CD4-positive, alpha-beta T cell treated with Interleukin-4 for 1 hour (primary cell): ENCODE measurements at regions not wholly inside any gene's neighbourhood (a gene's known extent, or its start where the extent isn't known, plus 50 kb on each side); places are given as distances from the start of the nearest gene placed in this dataset.

Experiments used
- DNase-seq, 2 donors: peaks; one replicate each; pipeline ENCODE4 v3.0.0-alpha.2; 2020 to 2022

DNA sequence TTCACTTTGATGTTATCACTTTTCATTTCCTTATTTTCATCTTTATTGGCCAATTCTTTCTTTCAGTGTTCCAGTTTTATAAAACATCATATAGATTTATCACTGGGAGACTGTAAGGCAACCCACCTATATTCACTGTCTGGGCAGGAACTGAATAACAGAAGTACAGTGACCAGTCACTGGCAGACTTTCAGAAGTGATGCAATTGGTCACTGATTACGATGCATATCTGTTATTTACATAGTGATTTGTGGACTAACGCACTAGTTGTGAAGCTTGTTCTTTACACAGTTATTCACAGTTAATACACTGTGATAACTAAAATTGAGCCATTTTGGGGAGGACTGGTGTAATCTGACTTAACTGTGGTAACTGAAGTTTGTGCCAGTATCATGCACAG lies 190.2 kb upstream of the DPH6 start:
- no peak for DNase-seq

DNA sequence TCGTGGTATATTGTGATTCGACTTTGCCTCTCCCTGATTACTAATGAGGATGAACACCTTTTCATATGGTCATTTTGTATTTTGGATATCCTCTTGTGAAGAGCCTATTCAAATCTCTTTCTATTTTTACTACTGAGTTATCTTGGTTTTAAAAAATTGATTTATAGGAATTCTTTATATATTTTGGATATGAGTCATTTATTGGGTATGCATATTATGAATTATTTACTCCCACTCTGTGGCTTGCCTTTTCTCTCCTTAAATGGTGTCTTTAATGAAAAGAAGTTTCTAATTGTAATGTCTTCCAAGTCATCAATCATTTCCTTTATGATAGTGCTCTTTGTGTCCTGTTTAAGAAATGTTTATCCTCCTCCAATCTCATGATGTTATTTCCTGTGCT lies 191.5 kb upstream of the DPH6 start:
- DNase-seq, result no peak

DNA sequence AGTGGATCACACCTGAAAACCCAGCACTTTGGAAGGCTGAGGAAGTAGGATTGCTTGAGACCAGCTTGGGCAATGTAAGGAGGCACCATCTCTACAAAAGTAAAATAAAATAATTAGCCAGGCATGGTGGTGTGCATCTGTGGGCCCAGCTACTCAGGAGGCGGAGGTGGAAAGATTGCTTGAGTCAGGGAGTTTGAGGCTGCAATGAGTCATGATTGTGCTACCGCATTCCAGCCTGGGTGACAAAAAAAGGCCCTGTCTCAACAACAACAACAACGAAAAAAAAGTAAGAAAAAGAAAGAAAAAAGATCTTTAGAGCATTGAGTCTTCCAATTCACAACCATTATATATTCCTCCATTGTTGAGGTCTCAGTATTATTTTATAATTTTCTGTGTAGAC lies 192.4 kb upstream of the DPH6 start:
- no peak for DNase-seq

DNA sequence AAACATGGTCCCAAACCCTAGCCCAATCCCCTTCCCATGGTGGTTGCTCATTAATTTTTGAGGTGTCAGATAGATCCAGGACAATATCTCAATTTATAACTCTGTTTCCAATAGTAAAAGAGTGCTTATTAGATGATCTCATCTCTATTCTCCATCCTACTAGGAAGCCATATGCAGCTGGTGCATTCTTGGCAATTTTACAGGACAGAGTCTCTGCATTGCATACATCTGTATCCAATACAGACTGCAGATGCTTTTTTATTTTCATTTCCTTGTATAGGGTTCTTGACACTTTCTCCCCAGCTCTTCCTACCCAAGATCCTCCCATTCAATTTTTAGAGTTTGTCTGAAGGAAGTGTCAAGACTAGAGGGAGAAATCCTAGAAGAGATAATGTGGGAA lies 194.8 kb upstream of the DPH6 start:
- DNase-seq, result no peak

DNA sequence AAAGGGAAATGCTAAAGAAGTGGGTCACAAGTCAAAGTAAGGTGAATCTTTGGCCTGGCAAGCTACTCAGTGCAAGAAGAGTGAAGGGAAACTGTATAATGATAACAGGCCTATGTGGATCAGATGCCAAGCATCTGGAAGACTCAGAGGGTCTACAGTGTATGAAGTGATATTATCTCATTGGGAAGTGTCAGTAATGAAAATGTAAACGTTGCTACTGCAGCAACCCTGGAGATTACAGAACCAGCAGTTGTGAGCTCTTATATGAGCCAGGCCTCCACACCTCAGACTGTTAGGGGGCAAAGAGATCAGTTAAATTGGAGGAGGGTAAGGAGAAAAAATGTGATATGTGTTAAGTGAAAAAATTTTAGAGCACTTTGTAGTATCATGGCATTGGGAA lies 195.4 kb upstream of the DPH6 start:
- DNase-seq, result no peak

DNA sequence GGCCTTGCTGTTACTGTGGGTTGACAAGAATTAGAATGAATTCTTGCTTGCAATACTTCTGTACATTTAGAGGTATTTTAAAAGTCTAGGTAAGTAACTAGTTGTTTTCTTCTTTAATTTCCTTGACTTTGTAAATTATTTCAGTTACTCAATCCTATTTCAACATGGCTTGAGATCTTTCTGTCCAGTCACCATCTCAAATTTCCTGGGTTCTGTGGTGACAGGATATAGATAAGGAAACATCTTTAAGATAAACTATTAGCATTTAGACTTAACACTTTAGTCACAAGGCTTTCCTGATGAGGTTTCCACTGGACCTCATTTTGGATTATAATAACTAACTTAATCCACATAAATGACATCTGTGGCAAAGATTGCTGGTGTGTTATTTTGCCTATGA lies 195.9 kb upstream of the DPH6 start:
- no peak for DNase-seq

DNA sequence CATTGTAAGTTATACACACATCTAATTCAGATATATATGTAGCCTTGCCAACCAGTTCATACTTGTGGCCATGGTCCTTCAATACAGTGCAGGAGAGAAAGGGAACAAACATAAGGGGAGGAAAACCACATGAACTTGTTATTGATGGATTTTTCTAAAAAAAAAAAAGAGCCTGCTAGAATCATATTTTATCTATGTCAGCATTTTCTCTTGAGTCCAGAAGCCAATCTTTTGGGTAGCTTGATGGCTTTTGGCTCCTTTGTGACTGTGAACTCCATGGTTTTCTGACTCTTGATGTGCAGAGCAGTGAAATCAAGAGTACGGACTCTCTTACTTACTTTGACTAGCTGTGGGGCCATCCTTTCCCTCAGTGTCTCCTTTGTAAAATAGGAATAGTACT lies 197.4 kb upstream of the DPH6 start:
- no peak for DNase-seq

DNA sequence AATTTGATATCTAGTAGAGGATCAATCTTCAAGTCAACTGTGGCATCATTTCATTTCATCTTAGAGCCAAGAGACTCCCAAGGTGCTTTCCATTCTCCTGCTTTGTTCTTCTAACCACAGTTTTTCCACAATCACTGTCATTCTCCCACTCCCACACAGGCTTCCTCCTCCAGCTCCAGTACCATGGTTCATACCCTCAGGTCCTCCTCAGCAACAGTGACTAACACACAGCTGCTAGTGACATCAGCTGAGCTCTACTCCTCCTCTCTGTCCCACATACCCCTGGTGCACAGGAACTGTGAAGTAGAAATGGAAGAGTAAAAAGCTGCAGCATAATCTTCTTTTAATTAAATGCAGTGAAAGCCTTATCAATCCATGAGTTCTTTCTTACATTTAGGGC lies 200.2 kb upstream of the DPH6 start:
- no peak for DNase-seq

DNA sequence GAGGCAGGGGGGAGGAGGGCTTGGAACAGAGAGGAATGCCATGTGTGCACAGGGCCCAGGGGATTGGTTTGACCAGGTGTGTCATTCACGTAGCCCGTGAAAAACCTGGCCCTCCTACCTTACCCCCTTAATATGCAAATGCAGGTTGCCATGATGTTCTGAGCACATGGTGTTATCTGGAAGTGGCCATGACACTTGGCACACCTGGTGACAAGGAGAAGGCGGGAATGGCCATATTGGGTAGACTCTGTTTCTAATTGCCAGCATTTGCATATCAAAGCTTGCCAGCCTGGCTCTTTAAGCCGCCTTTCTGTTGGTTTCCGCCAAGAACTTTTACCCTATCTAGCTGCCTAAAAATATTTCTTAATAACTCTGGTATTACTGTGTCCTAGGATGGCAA lies 202.1 kb upstream of the DPH6 start:
- DNase-seq, result no peak

DNA sequence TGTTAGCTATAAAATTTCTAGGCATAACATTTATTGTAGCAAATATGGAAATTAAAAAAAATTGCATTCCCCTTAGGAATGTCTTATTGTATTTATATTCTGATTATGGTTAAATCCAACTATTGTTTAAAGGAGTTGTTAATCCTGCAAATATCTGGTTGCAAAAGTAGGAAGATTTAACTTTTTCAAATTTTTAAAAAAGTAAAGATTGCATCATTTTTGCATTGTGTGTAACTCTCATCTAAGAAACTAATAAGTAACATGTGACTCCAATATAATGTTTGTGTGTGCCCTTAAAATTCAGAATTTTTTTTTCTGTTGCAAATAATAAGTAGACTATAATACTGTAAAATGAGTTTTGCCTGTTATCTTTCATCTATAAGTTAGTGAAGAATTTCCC lies 204.1 kb upstream of the DPH6 start:
- DNase-seq, result no peak

DNA sequence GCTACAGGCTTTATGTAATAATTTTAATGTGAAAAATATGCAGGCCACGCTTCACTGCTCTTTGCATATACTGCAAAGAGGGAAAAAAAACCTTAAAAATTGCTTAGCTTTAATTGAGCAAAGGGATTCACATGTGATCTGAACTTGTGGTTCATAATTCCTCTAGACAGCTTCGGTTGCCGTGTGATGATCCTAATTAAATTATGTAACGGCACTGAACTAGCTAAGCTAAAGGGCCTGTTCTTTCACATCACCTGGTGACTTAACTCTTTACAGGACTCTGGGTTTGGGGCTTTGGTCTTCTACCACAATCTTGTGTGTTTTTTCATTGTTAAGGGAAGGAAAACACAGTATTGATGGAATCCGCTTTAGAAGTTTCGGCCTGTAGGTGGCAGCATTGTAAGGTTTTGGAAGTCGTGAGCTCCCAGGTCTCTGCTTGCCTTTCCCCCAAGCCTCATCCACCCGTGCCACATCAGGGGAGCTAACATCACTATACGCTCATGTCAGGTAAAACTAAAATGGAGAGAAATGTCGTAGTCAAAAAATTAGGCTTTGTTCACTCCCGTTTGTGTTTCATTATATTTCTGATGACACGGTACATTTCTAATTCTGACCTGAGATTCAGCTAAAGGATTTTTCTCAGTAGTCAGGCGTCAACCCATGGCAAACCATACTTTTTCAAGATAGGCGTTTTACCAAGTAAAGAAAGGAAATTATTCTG lies 205.6 kb upstream of the DPH6 start:
- peak in 1 of 2 donors; percentile 27 for DNase-seq

DNA sequence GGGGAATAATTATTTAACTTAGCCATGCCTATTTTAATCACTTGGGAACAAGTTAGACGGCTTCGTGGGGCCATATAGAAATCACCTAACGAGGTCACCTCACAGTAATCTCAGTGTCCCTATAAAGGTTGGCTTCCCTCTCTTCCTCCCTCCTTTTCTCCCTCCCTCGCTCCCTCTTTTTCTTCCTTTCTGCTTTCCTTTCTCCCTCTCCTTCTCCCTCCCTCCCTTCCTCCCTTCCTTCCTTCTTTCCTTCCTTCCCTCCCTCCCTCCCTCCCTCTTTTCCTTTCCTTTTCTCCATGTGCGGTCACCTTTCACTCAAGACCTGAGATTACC lies 206.1 kb upstream of the DPH6 start:
- DNase-seq, result no peak

DNA sequence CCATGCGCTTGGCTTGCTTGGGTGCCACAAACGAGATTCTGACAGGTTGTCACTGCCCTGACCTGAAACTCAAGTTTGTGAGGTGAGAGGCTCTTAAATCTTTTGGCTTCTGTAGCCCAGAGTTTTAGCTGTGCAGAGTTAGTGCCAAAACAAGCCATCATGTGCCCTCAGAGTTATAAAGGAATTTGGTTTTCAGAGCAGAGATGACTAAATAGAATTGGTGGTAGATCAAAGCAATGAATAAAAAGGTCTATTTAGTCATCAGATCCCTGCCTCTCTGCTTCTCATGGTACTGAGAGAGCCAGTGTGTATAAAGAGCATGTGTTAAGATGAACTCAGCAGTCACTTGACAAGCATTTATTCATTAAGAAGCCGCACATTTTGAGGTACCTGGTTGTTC lies 207.5 kb upstream of the DPH6 start:
- no peak for DNase-seq

DNA sequence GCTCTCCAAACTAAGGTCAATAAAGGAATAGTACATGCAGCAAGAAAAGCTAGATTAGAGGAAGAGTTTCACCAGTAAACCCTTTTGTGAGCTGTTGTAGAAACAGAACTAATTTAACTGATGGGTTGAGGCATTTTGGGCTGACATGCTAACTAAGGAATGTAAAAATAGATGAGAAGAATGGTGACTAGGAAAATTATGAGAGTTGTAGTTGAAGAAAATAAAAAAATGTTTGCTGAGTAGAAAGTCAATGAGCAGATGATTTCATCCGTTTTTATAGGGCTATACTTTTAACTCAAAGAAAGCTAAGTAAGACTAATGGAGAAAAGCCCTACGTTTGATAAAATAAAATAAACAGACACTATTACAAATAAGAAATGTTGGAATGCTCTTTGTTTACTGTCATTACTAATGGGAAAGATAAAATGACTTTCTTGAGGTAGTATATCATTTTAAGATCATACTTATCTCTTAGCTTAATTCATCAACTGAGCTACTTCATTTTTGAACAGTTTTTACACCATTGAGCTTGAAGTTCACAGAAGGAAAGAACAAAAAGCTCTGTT lies 209.4 kb upstream of the DPH6 start:
- no peak for DNase-seq

DNA sequence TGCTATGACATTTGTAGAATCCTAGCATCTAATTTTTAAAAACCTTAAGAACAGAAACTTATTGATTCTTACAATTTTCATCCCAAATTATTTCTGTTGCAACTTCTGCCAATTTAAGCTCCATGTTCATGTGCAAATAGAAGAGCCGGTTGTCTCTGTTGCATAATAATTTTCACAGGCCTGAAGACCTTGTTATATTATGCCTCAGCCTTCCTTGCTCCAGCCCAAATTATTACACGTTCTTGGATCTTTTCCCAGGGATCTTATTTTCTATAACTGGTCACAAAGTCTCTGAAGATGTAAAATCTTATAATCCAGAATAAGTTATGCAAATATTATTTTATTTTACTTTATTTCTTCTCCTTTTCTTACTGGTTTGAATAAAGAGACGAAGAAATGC lies 210.7 kb upstream of the DPH6 start:
- DNase-seq, result no peak

DNA sequence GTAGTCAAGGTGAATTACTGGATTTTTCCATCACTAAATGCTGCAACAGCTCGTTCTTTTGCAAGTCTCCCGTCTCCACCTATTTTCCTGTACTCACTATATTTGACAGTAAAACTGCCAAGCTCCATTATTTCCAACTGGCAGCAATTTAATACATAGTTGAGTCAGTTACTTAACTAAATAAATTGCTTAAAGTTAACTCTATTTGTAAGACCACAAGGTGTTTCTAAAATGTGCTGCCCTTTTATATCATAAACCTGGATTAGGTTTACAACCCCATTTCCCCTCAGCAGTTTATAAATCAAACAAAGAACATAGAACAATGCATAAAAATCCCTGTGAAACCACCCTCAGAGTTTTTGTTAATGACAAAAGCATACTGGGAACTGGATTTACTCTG lies 211.4 kb upstream of the DPH6 start:
- no peak for DNase-seq

DNA sequence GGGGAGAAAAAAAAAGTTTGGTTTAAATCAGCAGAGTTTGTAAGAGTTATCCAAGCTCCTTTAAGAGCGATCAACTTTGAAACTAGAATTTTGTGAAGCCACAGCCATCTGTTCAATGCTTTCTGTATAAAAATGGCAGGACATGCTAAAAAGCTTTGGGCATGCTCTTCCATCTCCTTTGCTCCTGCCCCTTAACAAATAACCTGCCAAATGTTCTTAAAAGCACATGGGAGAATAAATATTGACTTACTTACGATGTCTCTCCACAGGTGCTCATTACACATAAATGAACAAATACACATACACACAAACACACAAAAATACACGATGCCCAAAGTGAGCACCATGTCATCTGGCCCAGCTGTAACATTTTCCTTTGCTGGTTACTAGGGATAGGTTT lies 211.8 kb upstream of the DPH6 start:
- DNase-seq, result no peak

DNA sequence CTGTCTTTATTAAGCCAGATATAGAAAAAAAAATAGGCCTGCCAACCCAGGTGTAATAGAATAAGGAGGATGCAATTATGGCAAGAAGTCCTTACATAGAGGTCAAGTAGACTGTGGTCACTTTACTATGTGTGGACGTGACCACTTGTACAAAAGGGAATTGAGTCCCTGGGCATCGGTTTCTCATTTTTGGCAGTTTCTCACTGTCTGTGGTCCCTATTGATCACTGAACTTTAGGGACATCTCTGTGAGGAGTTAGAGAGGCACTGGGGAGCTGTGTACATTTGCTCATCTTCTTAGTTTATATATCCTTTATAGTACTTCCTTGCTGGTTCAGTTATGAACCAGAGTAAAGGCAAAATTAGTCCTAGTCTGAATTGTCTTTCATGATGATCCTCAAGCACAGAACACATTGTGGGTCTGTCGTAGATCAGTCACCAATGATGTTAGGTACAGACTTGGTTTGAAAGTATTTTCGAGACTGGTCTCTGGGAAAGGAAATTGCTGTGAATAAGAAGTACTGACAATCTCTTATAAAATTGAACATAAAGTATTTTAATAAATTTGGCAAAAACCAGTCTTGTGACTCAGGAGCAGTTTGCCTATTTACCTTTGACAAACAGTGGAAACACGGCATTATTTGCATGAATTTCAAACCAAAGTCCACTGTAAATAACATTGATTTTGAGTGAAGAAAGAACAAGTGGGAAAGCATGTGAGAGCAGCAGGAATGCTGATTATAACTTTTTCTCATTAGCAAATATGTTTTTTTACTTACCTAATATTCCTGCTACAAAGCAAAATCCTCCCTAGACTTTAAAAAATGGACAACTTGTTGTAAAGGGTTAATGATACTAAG lies 218.9 kb upstream of the DPH6 start:
- DNase-seq, result no peak

DNA sequence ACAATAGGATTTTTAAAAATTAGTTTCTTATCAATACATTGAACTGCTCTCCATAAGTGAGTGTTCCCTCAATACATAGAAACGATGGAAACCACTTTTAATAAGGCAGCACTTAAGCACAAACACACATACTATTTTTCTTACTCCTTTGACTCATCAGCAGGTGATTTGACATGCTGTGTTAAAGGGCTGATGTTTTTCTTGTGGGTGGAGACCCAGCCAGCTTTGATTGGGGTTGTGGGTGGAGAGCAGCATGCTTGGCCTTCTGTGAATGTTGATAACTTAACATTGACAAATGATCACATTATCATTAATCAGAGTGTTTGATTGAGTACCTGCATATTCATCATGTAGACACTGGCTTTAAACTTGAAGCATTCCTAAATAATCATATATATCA lies 223.0 kb upstream of the DPH6 start:
- no peak for DNase-seq

DNA sequence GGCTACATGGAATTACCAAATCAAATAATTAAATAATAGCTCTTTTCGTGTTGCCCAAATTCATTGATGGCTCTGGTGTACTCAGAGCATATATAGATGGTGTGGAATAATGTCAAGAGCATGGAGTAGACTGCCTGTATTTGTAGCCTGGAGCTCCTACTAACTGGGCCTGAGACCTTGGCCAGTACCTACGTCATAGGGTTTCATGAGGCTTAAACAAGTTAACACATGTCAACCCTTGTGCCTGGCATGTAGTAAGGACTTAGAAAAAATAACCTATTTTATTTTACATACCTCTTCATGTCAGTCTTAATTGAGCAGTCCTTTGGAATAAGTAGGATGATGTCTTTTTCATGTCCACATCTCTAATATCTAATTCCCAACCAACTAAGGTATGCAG lies 223.7 kb upstream of the DPH6 start:
- no peak for DNase-seq

DNA sequence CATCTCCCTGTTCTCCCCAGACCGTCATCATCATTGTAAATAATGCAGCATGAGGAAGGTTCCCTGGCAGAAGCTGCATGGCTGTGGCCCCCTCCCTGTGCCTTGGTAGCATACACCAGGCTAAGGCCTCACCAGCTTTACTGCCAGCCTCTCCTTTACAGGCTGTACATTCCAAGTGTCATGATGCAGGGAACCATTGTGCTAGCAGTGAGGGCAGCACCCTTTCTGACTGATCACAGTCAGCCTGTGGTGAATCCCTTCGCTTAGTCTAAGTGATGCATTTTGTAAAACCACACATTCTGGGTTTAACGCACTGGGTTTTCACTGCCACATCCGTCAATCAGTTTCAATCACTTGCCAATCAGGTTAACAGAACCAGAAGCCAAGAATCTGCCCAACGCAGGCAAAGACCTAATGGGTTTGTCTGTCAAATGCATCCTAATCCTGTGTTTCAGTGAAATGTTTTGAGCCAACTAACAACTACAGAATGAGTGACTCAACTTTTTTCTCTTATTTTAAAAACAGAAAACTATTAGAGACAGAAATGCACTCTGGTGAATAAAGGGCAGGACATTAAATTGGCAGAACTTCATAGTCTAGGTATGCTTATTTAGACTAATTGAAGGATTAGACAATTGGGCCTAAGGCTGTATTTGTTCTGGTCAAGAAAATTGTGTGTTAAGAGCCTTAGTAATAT lies 225.9 kb upstream of the DPH6 start:
- no peak for DNase-seq

DNA sequence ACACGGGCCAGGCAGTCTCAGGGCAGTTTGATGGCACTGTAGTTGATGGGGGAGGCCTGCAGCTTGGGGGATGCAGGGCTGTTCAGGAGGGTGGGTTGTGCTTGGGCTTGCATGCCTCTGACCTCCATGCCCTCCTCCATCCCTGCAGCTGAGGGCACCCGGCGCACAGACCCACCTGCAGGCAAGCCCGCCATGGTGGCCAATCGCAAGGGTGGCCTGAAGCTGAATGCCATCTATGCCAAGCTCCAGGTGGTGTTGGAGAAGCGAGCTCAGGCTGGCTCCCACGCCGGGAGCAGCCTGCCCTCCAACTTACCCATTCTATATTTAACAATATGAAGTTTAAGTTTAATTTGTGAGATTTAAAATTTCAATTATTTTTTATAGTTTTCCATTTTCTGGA lies 228.7 kb upstream of the DPH6 start:
- no peak for DNase-seq

DNA sequence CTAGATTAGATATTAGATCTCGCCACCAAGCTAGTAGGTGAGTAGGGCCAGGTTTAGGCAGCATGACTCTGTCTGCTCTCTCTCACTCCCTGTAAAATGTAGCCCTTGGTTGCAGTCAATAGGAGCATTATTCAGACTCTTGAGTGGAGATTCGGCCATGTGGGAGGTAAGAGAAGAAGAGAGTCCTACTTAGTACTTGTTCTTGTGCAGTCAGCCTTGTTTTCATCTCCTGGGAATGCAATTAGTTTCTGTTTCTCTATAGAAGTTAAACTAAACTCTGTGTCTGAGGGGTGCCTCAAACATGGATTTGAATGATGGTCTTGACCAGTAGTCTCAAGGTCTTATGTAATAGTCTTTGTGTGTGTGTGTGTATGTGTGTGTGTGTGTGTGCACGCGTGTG lies 229.5 kb upstream of the DPH6 start:
- no peak for DNase-seq

DNA sequence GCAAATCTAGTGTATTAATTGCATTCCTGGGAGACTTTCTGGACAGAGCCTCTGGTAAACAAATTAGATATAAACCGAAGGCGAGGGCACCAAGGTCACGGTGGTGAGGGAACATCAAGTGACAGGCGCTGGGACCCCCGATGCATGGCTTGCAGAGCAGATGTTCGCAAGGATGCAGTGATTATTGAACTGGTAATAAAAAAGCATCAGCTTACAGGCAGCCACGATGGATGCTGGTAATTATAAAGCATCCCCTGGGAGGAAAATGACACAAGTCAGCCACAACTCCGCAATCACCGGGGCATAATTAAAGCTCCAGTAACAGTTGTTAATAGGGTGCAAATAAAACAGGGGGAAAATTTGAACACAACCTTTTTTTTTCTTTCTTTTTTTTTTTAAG lies 231.1 kb upstream of the DPH6 start:
- DNase-seq, result no peak
